Loucy (cell line): ENCODE measurements at regions not wholly inside any gene's neighbourhood (a gene's known extent, or its start where the extent isn't known, plus 50 kb on each side); places are given as distances from the start of the nearest gene placed in this dataset.
A peak's percentile ranks its signal among the peaks of the same experiment; 100 is the strongest.

Experiments used
- H2AFZ ChIP-seq: fragments of 200-600 bp; sonication (generic); 2 replicates; pipeline ENCODE4 v1.6.0; 2016; ENCODE audit warnings: antibody characterized with exemption, mild to moderate bottlenecking, low read length, moderate library complexity
- H3F3A ChIP-seq: fragments of 200-600 bp; 2 replicates; pipeline ENCODE4 v1.6.0; 2016; ENCODE audit warnings: antibody characterized with exemption, low read depth, mild to moderate bottlenecking
- H3K27me3 ChIP-seq: fragments of 200-600 bp; sonication (generic); 2 replicates; pipeline ENCODE4 v1.6.1; 2014; ENCODE audit warnings: low read length, mild to moderate bottlenecking; ENCODE audit not compliant: insufficient read depth, poor library complexity, severe bottlenecking
- H3K36me3 ChIP-seq: fragments of 200-600 bp; sonication (generic); 2 replicates; pipeline ENCODE4 v1.6.1; 2016; ENCODE audit warnings: low read length; ENCODE audit not compliant: insufficient read depth
- H3K4me1 ChIP-seq: fragments of 200-600 bp; sonication (generic); 2 replicates; pipeline ENCODE4 v1.5.1; 2014; ENCODE audit warnings: low read length, mild to moderate bottlenecking; ENCODE audit not compliant: insufficient read depth, poor library complexity, severe bottlenecking
- H3K4me2 ChIP-seq: fragments of 200-600 bp; sonication (generic); 2 replicates; pipeline ENCODE4 v1.6.0; 2014; ENCODE audit warnings: antibody characterized with exemption, low read length, low read depth, mild to moderate bottlenecking; ENCODE audit not compliant: poor library complexity, severe bottlenecking
- H3K4me3 ChIP-seq: fragments of 200-600 bp; sonication (generic); 2 replicates; pipeline ENCODE4 v1.5.1; 2014; ENCODE audit warnings: low read length, mild to moderate bottlenecking, mixed read lengths; ENCODE audit not compliant: poor library complexity, severe bottlenecking
- H3K79me2 ChIP-seq: fragments of 200-600 bp; sonication (generic); 2 replicates; pipeline ENCODE4 v1.6.1; 2014; ENCODE audit warnings: low read length; ENCODE audit not compliant: insufficient read depth
- H3K9ac ChIP-seq: fragments of 200-600 bp; sonication (generic); 2 replicates; pipeline ENCODE4 v1.6.0; 2014; ENCODE audit warnings: mild to moderate bottlenecking, low read depth, low read length, moderate library complexity; ENCODE audit not compliant: poor library complexity, severe bottlenecking
- H3K9me2 ChIP-seq: fragments of 200-600 bp; sonication (generic); replicated peaks from 2 replicates; pipeline ENCODE4 v1.6.1; 2016; ENCODE audit warnings: low read depth, low read length, mixed read lengths
- H3K9me3 ChIP-seq: fragments of 200-600 bp; sonication (generic); 2 replicates; pipeline ENCODE4 v1.6.1; 2014; ENCODE audit warnings: mild to moderate bottlenecking, antibody characterized with exemption, low read length, low read depth; ENCODE audit not compliant: insufficient read depth
- H4K20me1 ChIP-seq: fragments of 200-600 bp; sonication (generic); 2 replicates; pipeline ENCODE4 v1.6.0; 2014; ENCODE audit warnings: antibody characterized with exemption, low read length, mild to moderate bottlenecking; ENCODE audit not compliant: insufficient read depth, poor library complexity, severe bottlenecking
- EZH2phosphoT487 ChIP-seq: fragments of 200-600 bp; IDR thresholded peaks from 2 replicates; pipeline ENCODE4 v1.6.1; 2018; ENCODE audit warnings: antibody characterized with exemption, mild to moderate bottlenecking, moderate library complexity, borderline replicate concordance
- TF ChIP-seq, protein P1 (sequence below): fragments of 200-600 bp; sonication (generic); conservative IDR thresholded peaks from 2 replicates; pipeline ENCODE4 v1.5.1; 2014; ENCODE audit warnings: mild to moderate bottlenecking, antibody characterized with exemption, low read length

DNA sequence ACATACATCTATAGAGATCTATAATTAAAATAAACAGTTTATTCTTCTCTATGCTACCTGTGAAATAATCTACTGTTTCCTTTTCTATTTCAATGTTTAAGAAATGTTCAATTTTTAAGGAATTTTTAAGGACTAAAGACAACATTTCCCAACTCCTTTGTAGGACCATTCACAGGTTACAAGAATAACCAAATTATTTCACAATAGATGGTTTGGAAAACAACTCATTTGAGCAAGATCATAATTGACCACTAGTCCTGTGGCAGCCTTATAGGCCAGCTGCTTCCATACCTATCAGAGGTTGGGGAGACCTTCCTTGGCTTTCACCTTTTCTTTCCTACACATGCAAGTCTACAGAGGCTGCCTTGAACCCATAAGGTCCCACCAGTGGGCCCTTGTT is 193.7 kb downstream of the TTC39B start:
- Histone ChIP-seq H3K9me2 (no peaks in the 10 kb centered on the region), H3K27me3 (no peaks in the 10 kb centered on the region), H2AFZ (no peak overlapping the region), H4K20me1 (no peaks in the 10 kb centered on the region), H3K9ac (no peak overlapping the region), H3K79me2 (no peaks in the 10 kb centered on the region), H3F3A (no peaks in the 10 kb centered on the region), H3K36me3 (no peaks in the 10 kb centered on the region), H3K4me1 (no peaks in the 10 kb centered on the region), H3K4me3 (no peak overlapping the region), H3K9me3 (no peaks in the 10 kb centered on the region), H3K4me2 (no peak overlapping the region)
- TF ChIP-seq, protein P1, sequence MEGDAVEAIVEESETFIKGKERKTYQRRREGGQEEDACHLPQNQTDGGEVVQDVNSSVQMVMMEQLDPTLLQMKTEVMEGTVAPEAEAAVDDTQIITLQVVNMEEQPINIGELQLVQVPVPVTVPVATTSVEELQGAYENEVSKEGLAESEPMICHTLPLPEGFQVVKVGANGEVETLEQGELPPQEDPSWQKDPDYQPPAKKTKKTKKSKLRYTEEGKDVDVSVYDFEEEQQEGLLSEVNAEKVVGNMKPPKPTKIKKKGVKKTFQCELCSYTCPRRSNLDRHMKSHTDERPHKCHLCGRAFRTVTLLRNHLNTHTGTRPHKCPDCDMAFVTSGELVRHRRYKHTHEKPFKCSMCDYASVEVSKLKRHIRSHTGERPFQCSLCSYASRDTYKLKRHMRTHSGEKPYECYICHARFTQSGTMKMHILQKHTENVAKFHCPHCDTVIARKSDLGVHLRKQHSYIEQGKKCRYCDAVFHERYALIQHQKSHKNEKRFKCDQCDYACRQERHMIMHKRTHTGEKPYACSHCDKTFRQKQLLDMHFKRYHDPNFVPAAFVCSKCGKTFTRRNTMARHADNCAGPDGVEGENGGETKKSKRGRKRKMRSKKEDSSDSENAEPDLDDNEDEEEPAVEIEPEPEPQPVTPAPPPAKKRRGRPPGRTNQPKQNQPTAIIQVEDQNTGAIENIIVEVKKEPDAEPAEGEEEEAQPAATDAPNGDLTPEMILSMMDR, result no peak
- no peak for TF ChIP-seq EZH2phosphoT487

DNA sequence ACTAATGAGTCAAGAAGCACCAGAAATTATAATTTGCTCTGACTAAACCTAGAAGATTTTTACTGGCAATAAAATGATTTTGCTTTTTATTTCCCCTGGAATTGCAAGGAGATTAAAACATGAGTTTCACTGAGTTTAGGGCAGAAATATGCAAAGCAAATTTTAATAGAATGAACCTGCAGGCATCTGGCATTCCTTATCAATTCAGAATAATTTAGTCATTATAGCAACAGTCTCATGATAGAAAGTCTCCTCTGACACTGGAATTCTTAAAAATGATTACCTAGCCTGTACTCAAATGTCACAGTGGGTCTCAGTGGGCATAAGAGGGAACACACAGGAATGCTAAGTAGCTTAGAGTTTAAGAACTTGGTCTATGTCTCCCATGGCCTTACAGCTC is 195.9 kb downstream of the TTC39B start:
- no peaks in the 10 kb centered on the region for H4K20me1 ChIP-seq

DNA sequence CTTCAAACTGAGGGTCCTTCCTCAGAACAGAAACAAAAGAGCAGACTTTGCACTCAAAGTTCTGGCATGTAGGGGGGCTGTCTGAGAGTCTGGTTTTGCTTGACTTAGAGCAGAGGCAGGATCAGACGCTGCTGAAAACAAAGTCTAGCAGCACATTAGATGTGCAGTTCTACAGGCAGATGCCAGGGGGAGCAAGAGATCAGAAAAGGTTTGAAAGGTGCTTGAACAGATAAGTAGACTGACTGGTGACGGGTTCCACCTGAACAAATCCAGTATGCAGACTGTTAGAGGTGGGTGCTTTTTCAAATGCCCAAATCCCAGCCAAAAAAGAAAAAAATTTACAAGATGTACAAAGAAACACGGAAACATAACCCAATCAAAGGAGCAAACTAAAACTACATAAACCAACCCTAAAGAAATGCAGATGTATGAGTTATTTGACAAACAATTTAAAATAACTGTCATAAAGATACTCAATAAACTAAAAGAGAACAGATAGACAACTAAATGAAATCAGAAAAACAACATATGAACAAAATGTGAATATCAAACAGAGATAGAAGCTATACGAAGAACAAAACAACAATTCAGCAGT is 194.7 kb upstream of the FREM1 start:
- H3K9me2 ChIP-seq, result no peaks in the 10 kb centered on the region
- H2AFZ ChIP-seq, result peak overlapping the region; percentile 77
- H3K4me3 ChIP-seq, result no peak overlapping the region
- no peaks in the 10 kb centered on the region for H3K27me3 ChIP-seq
- H4K20me1 ChIP-seq, result no peaks in the 10 kb centered on the region
- H3F3A ChIP-seq, result no peaks in the 10 kb centered on the region
- no peaks in the 10 kb centered on the region for H3K79me2 ChIP-seq
- H3K9me3 ChIP-seq, result no peaks in the 10 kb centered on the region
- no peaks in the 10 kb centered on the region for H3K36me3 ChIP-seq
- H3K4me1 ChIP-seq, result no peaks in the 10 kb centered on the region
- H3K9ac ChIP-seq, result no peak overlapping the region
- TF ChIP-seq, protein P1, result peak; percentile 86
- TF ChIP-seq EZH2phosphoT487, result no peak
- no peak overlapping the region for H3K4me2 ChIP-seq

More for the DNA sequence above, 195.9 kb downstream of the TTC39B start:
- H3K79me2 ChIP-seq, result no peaks in the 10 kb centered on the region
- H3K9ac ChIP-seq, result no peak overlapping the region
- H3K4me1 ChIP-seq, result no peaks in the 10 kb centered on the region
- H3K4me3 ChIP-seq, result no peak overlapping the region
- H2AFZ ChIP-seq, result no peak overlapping the region
- H3K36me3 ChIP-seq, result no peaks in the 10 kb centered on the region
- no peaks in the 10 kb centered on the region for H3K9me2 ChIP-seq
- no peaks in the 10 kb centered on the region for H3K9me3 ChIP-seq
- no peaks in the 10 kb centered on the region for H3K27me3 ChIP-seq
- H3K4me2 ChIP-seq, result no peak overlapping the region
- H3F3A ChIP-seq, result no peaks in the 10 kb centered on the region
- no peak for TF ChIP-seq EZH2phosphoT487
- TF ChIP-seq, protein P1, result no peak
